ENCODE measurements at regions not wholly inside any gene's neighbourhood (a gene's known extent, or its start where the extent isn't known, plus 50 kb on each side); places are given as distances from the start of the nearest gene placed in this dataset.

DNA sequence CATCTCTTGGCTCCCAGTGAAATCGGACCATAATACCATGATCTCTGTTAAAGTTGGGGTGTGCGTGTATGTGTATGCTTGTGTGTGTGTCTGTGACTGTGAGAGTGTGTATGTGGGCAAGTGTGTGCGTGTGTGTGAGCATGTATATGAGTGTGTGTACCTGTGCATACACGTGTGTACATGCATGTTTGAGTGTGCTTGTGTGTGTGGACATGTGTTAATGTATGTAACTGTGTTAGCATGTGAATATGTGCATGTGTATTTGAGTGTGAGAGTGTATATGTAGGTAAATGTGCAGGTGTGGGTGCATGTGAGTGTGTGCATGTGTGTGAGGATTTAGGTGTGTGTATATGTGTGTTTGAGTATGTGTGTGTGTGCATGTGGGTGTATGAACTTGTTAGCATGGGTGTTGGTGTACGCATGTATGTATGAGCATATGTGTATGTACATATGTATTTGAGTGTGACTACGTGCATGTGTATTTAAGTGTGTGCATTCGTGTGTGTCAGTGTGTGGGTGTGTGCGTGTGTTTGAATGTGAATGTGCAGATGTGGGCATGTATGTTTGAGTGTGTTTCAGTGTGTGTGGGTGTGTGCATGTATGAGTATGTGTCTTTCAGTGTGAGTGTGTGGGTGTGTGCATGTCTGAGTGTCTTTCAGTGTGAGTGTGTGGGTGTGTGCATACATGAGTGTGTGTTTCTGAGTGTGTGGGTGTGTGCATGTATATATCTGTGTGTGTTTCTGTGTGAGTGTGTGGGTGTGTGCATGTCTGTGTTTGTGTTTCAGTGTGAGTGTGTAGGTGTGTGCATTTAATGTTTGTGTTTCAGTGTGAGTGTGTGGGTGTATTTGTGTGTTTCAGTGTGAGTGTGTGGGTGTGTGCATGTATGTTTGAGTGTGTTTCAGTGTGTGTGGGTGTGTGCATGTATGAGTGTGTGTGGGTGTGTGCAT lies 183.2 kb downstream of the SOX9 start:
- DNase-seq = no peak

GRCh38 chr17:72304859-72305258 lies 184.0 kb downstream of the SOX9 start:
- DNase-seq = no peak

DNA sequence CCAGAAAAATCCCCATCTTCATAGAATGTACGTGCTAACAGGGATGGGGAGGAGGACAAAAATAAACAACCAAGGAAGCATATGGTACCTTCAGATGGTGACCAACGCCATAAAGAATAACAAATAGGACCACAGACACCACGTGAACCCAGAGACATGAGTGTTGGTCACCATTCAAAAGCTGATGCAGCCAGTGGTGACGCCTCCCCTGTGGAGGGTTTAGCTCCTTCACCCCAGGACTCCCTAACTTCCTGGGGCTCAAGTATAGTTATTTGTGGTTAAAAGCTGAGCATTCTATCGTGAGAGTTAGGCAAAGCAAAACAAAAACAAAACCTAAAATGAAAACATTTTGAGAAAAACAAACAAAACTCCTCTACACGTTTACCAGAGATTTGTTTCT lies 184.7 kb downstream of the SOX9 start:
- no peak for DNase-seq

- DNase-seq = no peak
These were observed 185.2 kb downstream of the SOX9 start for GRCh38 chr17:72306037-72306436.

- no peak for DNase-seq
These were observed 187.0 kb downstream of the SOX9 start for GRCh38 chr17:72307836-72308235.

DNA sequence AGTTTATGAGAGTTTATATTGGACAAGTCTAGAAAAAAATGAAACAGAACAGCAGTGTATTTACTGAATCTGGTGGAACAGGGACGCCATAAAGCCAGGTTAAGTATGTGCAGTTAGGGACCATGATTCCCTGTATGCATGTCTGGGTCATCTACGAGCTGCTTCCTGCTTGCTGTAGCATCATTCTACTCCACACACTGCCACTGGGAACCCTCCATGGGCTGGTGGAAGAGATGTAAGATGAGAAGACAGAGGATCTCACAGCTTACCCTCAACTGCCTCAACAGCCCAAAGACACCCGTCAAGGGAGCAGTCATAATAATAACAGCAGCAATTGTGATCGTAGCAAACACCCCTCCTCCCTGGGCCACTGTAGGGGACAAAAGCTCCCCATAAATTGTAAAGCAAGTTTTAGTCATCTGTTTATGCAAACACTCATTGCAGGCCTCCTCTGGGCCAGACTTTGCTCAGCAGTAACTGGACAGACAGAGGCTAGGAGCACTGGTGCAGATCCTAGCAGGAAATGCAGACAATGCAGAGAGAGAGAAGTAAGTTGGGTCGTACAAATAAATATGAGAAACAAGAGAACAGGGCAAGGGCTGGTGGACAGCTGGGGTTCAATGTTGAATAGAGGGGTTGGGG lies 188.0 kb downstream of the SOX9 start:
- DNase-seq = no peak

- DNase-seq = no peak
These were observed 190.2 kb downstream of the SOX9 start for GRCh38 chr17:72311004-72311403.

GRCh38 chr17:72315122-72315913 lies 194.5 kb downstream of the SOX9 start:
- no peak for DNase-seq

DNA sequence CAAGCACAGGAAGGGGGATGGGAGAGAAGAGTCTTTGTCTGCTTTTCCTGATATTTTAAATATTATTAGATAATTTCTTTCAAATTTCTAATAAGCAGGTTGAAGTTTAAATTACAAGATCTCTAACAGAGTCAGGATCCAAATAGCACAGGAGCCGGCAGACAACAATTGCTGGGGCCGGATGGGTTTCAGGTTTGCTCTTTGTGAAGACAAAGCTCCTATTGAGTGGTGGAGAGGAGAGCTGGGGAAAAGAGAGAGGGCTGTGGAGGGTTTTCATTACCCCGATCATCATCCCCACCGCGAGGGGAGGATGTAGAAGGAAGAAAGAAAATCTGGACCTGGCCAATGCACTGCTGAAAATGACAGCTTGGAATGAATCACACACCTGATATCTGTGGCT lies 197.3 kb downstream of the SOX9 start:
- DNase-seq = no peak

GRCh38 chr17:72321896-72322295 lies 201.1 kb downstream of the SOX9 start:
- no peak for DNase-seq

DNA sequence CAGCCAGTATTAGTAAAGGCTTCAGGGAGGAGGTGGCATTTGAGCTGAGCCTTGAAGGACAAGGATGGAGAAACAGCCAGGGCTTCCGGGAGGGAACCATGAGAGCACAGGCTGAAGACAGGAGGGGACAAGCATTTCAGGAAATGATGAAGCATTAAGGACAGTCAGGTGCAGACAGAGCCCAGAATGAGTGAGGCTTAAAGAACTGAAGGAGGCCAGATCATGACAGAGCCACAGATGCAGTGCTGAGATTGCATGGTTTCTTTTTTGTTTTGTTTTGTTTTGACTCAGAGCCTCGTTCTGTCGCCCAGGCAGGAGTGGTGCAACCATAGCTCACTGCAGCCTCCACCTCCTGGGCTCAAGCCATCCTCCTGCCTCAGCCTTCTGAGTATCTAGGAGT lies 211.5 kb downstream of the SOX9 start:
- DNase-seq = no peak

DNA sequence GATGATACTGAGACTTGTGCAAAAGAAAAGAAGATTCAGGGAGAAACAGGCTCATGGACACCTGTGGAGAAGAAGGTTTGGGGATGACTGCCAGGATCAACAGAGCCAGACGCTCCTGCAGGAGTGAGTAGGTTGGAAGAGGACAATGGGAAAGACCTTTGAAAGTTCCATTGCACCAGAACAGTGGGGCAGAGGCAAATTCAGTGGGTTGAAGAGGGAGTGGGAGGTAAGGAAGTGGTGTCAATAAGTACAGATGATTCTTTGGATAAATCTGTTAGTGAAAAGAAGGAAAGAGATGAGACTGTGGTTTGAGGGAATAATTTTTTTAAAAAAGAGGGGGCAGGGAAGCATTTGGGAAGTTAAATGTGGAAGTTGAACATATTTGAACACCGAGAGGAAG lies 212.8 kb downstream of the SOX9 start:
- no peak for DNase-seq

GRCh38 chr17:72334205-72334604 lies 213.4 kb downstream of the SOX9 start:
- peak; percentile 78 for DNase-seq

DNA sequence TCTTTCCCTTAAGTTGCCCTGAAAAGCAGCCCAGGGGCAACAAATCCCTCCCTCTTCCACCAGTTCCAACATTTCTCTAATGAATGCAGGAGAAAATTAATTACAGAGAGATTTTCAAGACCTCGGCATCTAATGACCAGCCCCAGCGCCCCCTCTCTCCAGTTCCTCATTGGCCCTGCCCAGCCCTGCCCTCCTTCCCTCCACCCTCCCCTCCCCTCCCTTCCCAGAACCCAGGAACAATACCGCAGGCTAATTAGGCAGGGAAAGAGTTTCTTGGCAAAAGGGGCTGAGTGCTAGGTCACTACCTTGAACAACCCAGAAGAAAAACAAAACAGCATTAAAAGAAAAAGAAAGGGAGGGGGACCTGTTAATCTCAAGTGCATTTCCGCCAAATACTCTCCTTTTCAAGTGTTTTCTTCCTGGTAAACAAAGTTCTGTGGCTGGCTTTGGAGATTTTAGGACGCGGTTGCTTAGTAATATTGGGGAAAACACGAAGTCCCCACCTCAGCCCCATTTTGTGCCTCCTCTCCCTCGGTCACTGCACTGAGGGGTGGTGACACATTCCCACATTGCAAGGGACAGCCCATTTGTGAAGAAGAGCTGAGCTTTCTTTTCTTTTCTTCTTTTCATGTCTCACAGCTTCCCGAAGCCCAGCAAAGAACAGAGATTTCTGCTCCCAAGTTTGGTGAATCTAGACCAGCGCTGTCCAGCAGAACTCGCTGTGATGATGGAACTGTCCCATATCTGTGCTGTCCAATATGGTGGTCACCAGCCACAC lies 215.4 kb downstream of the SOX9 start:
- DNase-seq = no peak

GRCh38 chr17:72336804-72337070 lies 215.9 kb downstream of the SOX9 start:
- no peak for DNase-seq

DNA sequence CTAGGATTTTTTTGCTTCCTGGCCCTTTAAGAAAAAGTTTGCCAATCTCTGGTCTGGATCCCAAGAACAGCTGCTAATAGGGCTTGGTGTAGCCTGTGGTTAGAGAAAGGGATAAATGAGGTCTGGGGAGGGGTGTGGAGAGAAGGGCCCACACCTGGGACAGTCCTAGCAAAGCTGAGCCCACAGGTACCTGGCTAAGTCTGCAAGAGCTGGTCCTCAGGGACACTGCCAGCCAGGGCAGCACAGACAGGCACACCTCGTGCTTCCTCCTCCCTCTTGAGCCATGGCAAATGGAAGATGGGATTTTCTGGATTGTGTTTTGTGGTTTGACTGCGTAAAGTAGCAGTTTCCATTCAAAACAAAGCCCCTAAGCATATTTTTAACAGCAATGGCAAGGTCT lies 217.5 kb downstream of the SOX9 start:
- no peak for DNase-seq

DNA sequence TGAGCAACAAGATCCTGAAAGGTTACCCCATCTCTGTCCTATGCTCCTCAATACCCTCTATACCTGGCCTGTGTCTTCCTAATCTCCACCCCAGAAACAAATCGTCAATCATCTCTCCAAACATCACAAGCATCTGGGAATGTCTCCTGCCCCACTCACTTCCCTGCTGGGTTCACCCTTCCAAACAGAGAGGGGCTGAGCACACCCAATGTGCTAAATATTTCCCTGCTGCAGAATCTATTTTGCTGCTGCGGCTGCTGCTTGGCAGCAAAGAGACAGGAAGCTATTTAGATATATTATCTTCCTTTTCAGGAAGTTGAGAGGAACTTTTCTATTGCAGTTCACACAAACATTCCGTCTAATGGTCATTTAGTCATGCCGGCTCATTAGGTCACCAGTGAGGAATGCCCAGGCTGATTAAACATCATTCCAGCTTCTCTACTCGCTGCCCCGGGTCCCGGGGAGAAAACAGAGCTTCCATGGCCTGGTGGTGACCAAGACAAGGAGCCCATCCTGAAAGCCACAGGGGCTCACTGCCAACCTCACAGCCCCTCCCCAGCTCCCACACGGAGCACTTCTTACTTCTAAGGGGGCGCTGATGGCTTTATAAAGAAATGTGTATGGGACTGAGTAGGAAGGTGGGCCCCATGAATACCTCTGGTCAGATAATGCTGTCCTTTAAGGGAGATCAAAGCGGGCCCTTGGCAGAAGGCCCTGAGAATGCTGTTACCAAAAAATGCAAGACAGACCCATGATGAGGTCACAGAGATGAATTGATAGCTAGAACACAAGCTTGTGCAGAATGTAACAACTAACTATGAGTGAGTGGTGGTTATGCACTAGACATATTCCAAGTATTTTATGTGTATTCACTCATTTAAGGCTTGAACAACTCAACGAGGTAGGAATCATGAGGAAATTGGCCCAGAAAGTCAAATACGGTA lies 218.3 kb downstream of the SOX9 start:
- DNase-seq = peak; percentile 96

DNA sequence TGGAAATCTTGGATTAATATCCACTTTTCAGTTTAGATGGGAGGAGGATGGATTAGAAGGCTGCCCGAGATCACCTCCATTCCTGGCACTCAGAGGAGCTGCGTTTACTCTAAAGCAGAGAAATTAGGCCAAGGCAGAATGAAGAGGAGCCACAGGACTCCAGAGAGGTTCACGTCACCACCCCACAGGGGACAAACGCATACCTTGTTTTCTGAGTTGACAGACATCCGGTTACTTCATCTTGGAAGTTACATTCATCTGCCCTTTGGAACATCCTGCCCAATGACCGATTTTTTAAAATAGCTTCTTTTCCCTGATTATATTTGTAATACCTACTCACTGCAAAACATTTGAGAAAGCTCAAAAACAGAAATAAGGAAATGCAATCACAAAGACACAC lies 220.0 kb downstream of the SOX9 start:
- no peak for DNase-seq

DNA sequence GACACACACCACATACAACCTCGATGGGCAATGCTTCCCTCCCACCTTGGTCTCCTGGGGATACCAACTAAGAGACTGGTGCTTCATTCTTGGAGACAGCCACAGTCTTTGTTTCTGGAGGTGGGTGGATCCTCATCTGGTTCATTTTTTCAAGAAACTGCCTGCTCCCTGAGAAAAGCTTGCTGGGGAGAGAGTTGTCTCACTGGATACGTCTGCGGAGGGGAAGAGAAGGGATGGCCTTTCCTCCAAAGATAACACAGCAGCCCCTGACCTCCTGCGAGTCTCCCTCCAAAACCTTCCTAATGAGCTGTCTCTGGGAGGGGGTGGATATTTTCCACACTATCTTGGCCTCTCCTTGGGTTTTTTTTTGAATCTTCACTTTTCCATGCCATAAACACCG lies 221.2 kb downstream of the SOX9 start:
- DNase-seq = no peak

DNA sequence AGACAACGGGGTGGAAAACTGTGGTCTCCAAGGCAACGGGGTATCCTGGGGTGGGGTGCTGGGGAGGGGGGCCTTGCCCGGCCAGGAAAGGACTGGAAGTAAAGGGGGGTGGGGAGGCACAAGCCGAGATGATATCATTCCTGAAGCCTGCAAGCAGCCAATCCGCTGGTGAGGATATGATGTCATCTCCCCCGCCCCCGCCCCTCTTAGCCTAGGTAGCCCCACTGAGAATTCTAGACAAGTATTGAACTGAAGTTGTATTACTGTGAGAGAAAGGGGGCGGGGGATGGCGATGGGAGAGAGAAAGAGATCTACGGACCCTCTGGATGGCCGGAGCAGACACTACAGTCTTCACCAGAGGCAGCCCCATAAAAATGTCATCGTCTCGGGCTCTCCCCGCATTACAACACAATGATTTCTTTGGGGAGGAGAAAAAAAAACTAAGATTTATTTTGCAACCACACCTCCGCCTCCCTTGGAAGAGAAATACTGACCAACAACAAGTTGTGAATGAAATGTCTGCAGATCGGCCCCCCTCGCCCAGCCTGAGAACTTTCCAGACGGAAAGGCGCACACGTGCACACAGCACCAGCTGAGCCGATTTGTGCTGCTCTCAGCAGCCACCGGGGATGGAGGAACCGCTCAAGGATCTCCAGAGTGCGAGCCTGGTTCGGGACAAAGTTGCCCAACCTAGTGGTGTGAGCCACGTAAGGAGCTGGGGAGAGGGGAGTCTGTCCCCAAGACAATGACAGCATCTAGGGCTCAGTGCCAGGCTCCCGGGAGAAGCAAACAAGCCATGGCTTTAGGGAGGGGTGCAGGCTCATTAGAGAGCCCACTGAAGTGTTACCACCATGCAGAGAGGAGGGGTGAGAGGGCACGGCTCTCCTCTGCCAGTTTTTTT lies 222.1 kb downstream of the SOX9 start:
- peak; percentile 39 for DNase-seq

- no peak for DNase-seq
These were observed 223.1 kb downstream of the SOX9 start for GRCh38 chr17:72343911-72344310.
